ENCODE measurements at regions not wholly inside any gene's neighbourhood (a gene's known extent, or its start where the extent isn't known, plus 50 kb on each side); places are given as distances from the start of the nearest gene placed in this dataset.

DNA sequence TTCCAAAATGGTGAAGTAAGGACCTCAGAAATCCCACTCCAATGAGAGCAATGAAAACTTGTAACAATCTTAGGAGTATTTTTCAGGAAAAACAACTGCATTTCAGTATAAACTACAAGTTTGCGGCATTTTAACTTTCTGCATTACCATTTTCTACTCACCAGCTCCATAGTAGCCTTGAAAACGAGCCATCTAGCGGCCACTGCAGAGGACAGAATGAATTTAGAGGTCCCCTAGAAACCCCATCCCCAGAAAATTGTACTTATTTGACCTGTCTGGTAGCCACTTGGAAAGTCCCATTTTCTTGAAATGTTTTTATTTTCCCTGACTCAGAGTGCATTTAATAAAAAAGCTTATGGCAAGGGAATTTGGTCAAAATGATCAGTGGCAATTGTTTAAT is 205.4 kb upstream of the ITGA1 start:
- TF ChIP-seq, protein P1, sequence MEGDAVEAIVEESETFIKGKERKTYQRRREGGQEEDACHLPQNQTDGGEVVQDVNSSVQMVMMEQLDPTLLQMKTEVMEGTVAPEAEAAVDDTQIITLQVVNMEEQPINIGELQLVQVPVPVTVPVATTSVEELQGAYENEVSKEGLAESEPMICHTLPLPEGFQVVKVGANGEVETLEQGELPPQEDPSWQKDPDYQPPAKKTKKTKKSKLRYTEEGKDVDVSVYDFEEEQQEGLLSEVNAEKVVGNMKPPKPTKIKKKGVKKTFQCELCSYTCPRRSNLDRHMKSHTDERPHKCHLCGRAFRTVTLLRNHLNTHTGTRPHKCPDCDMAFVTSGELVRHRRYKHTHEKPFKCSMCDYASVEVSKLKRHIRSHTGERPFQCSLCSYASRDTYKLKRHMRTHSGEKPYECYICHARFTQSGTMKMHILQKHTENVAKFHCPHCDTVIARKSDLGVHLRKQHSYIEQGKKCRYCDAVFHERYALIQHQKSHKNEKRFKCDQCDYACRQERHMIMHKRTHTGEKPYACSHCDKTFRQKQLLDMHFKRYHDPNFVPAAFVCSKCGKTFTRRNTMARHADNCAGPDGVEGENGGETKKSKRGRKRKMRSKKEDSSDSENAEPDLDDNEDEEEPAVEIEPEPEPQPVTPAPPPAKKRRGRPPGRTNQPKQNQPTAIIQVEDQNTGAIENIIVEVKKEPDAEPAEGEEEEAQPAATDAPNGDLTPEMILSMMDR (IDR thresholded peaks at IDR 0.05): no peak
- TF ChIP-seq EP300 (IDR thresholded peaks at IDR 0.05) (no peak), POLR2A (IDR thresholded peaks at IDR 0.05) (no peak)
